Neural cell (in vitro differentiated cells): ENCODE measurements at regions not wholly inside any gene's neighbourhood (a gene's known extent, or its start where the extent isn't known, plus 50 kb on each side); places are given as distances from the start of the nearest gene placed in this dataset.

Experiments
- H2AFZ ChIP-seq: fragments of 200-600, 300-800 bp; sonication (generic), shearing (Covaris generic); 2 replicates; pipeline ENCODE4 v1.6.0; 2014; ENCODE audit warnings: low read depth, mild to moderate bottlenecking, antibody characterized with exemption, low read length, moderate library complexity
- H3F3A ChIP-seq: fragments of 200-600 bp; shearing (Covaris generic); 2 replicates; pipeline ENCODE4 v1.6.1; 2016; ENCODE audit warnings: mild to moderate bottlenecking, moderate library complexity, mixed read lengths, antibody characterized with exemption, low read length; ENCODE audit not compliant: insufficient read depth, poor library complexity, severe bottlenecking
- H3K27ac ChIP-seq: fragments of 200-600, 300-800 bp; sonication (generic), shearing (Covaris generic); 2 replicates; pipeline ENCODE4 v1.5.1; 2014; ENCODE audit warnings: mild to moderate bottlenecking, low read length, moderate library complexity
- H3K27me3 ChIP-seq: fragments of 300-800, 200-600 bp; sonication (generic), shearing (Covaris generic); 2 replicates; pipeline ENCODE4 v1.6.0; 2014; ENCODE audit warnings: mild to moderate bottlenecking, low read depth, low read length, moderate library complexity; ENCODE audit not compliant: insufficient read depth
- H3K36me3 ChIP-seq: fragments of 300-800, 200-600 bp; sonication (generic), shearing (Covaris generic); 2 replicates; pipeline ENCODE4 v1.5.1; 2014; ENCODE audit warnings: mild to moderate bottlenecking, antibody characterized with exemption, low read length, moderate library complexity; ENCODE audit not compliant: insufficient read depth
- H3K4me2 ChIP-seq: fragments of 300-800, 200-600 bp; sonication (generic), shearing (Covaris generic); 2 replicates; pipeline ENCODE4 v1.6.0; 2014; ENCODE audit warnings: mild to moderate bottlenecking, low read length
- H3K4me3 ChIP-seq: fragments of 300-800, 200-600 bp; sonication (generic), shearing (Covaris generic); 2 replicates; pipeline ENCODE4 v1.5.1; 2014; ENCODE audit warnings: mild to moderate bottlenecking, low read length, moderate library complexity
- H3K79me2 ChIP-seq: fragments of 200-600 bp; shearing (Covaris generic); replicated peaks from 2 replicates; pipeline ENCODE4 v1.6.0; 2014; ENCODE audit warnings: mild to moderate bottlenecking, low read length, moderate library complexity; ENCODE audit not compliant: insufficient read depth
- H3K9ac ChIP-seq: fragments of 300-800, 200-600 bp; sonication (generic), shearing (Covaris generic); 2 replicates; pipeline ENCODE4 v1.6.1; 2016; ENCODE audit warnings: mild to moderate bottlenecking, low read length, mixed read lengths
- H3K9me2 ChIP-seq: fragments of 200-600 bp; shearing (Covaris generic); 2 replicates; pipeline ENCODE4 v1.6.1; 2016; ENCODE audit warnings: mild to moderate bottlenecking, low read length, mixed read lengths; ENCODE audit not compliant: insufficient read depth
- H3K9me3 ChIP-seq: fragments of 200-600, 300-800 bp; sonication (generic), shearing (Covaris generic); 2 replicates; pipeline ENCODE4 v1.6.1; 2016; ENCODE audit warnings: mild to moderate bottlenecking, mixed run types, low read length, moderate library complexity, mixed read lengths
- H4K20me1 ChIP-seq: fragments of 200-600 bp; shearing (Covaris generic); 2 replicates; pipeline ENCODE4 v1.6.1; 2016; ENCODE audit warnings: mild to moderate bottlenecking, mixed run types; ENCODE audit not compliant: insufficient read depth
- CTCF ChIP-seq: fragments of 450-650 bp; IDR thresholded peaks from 2 replicates; pipeline ENCODE4 v1.5.1; 2014; ENCODE audit warnings: antibody characterized with exemption, mild to moderate bottlenecking, moderate library complexity; ENCODE audit not compliant: poor library complexity, severe bottlenecking
- EP300 ChIP-seq: fragments of 450-650 bp; conservative IDR thresholded peaks from 2 replicates; pipeline ENCODE4 v1.6.1; 2014; ENCODE audit warnings: antibody characterized with exemption, mild to moderate bottlenecking, moderate library complexity; ENCODE audit not compliant: poor library complexity, severe bottlenecking
- EZH2 ChIP-seq: fragments of 200-600, 300-800 bp; shearing (Covaris generic), sonication (generic); IDR thresholded peaks from 2 replicates; pipeline ENCODE4 v1.6.1; 2014; ENCODE audit warnings: antibody characterized with exemption, low read length, borderline replicate concordance, mild to moderate bottlenecking; ENCODE audit not compliant: insufficient read depth, poor library complexity, severe bottlenecking
- MXI1 ChIP-seq: fragments of 450-650 bp; conservative IDR thresholded peaks from 2 replicates; pipeline ENCODE4 v1.6.1; 2014; ENCODE audit warnings: antibody characterized with exemption, mild to moderate bottlenecking; ENCODE audit not compliant: poor library complexity, severe bottlenecking
- POLR2AphosphoS5 ChIP-seq: IDR thresholded peaks from 2 replicates; pipeline ENCODE4 v1.6.1; 2012
- RAD21 ChIP-seq: fragments of 450-650 bp; conservative IDR thresholded peaks from 2 replicates; pipeline ENCODE4 v1.6.1; 2014; ENCODE audit warnings: antibody characterized with exemption, mild to moderate bottlenecking, moderate library complexity
- REST ChIP-seq: IDR thresholded peaks from 2 replicates; pipeline ENCODE4 v1.6.1; 2012; ENCODE audit warnings: borderline replicate concordance
- SMC3 ChIP-seq: fragments of 450-650 bp; conservative IDR thresholded peaks from 2 replicates; pipeline ENCODE4 v1.6.1; 2014; ENCODE audit warnings: antibody characterized with exemption, mild to moderate bottlenecking, moderate library complexity; ENCODE audit not compliant: poor library complexity
- TAF1 ChIP-seq: IDR thresholded peaks from 2 replicates; pipeline ENCODE4 v1.6.1; 2012; ENCODE audit warnings: low read depth

DNA sequence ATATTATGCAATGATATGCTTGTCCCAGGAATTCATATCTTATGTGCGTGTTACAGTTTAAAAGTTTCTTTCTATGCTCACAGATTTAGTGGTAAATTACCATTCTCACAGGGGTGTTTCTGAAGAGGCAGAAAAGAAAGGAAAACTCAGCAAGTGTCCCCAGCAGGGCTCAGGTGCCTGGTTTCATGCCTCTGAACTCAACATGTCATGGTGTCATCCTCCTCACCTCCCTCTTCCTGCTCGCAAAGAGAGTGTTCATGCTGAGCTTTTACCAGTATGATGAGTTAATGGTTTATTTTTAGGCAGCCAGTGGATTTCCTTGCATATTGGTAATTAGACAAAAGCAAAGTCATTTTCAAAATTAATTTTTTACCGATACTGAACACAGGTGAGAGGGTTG lies 492.9 kb upstream of the ZEB2 start:
- Histone ChIP-seq H3K9ac (no peak overlapping the region), H3K36me3 (no peaks in the 10 kb centered on the region), H3K9me3 (no peaks in the 10 kb centered on the region), H3K9me2 (no peaks in the 10 kb centered on the region), H3F3A (no peaks in the 10 kb centered on the region), H3K27me3 (no peaks in the 10 kb centered on the region), H2AFZ (no peak overlapping the region), H3K27ac (no peak overlapping the region), H3K4me3 (no peak overlapping the region), H3K4me2 (no peak overlapping the region), H3K79me2 (no peaks in the 10 kb centered on the region), H4K20me1 (no peaks in the 10 kb centered on the region)
- TF ChIP-seq REST, result no peak
- no peak for TF ChIP-seq MXI1
- no peak for TF ChIP-seq RAD21
- no peak for TF ChIP-seq SMC3
- TF ChIP-seq POLR2AphosphoS5, result no peak
- no peak for TF ChIP-seq TAF1
- TF ChIP-seq EP300, result no peak
- TF ChIP-seq CTCF, result no peak
- TF ChIP-seq EZH2, result no peak

DNA sequence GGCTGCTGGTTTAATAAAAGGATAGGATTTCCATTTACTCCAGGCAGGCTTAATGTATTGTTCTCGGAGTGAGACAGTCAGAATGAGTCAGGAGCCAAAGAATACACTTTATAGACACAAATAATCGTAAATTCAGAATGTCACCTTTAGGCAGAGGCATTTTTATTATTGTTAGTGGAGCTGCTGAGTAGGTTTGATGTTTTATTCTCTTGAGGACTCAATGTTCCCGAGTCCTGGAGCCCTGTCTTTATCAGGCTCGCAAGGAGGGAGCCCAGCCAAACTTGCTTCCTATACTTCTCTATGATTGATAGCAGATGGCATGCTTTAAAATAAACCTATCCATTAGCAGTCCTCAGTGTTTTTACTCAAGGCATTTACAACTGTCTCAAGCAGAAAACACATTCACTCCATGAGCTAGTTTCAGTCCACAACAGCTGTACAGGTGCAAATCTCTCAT lies 492.3 kb upstream of the ZEB2 start:
- Histone ChIP-seq H4K20me1 (no peaks in the 10 kb centered on the region), H3K27ac (no peak overlapping the region), H3K4me2 (no peak overlapping the region), H3K9me3 (no peaks in the 10 kb centered on the region), H3K36me3 (no peaks in the 10 kb centered on the region), H3K79me2 (no peaks in the 10 kb centered on the region), H3F3A (no peaks in the 10 kb centered on the region), H3K4me3 (no peak overlapping the region), H3K9me2 (no peaks in the 10 kb centered on the region), H2AFZ (no peak overlapping the region), H3K27me3 (no peaks in the 10 kb centered on the region), H3K9ac (no peak overlapping the region)
- TF ChIP-seq SMC3 (no peak), EP300 (no peak), TAF1 (no peak), REST (no peak), CTCF (no peak), RAD21 (no peak), EZH2 (no peak), MXI1 (no peak), POLR2AphosphoS5 (no peak)
